GM13976 (cell line): ENCODE measurements at regions not wholly inside any gene's neighbourhood (a gene's known extent, or its start where the extent isn't known, plus 50 kb on each side); places are given as distances from the start of the nearest gene placed in this dataset.

ENCODE experiments used
- DNase-seq: peaks from one replicate; pipeline ENCODE4 v3.0.0; 2012; ENCODE audit warnings: low spot score
- CTCF ChIP-seq: IDR thresholded peaks from 2 replicates; pipeline ENCODE4 v1.5.1; 2012; ENCODE audit warnings: borderline replicate concordance, mild to moderate bottlenecking; ENCODE audit not compliant: insufficient read depth; ENCODE audit errors: extremely low read depth, missing control alignments, control extremely low read depth
- in situ Hi-C: fragments of 300-500 bp; cut with MboI; formaldehyde crosslinking; loops from one replicate; pipeline ENCODE4 v1.12.0; 2022; ENCODE audit warnings: low sequenced_read_pairs, mixed read lengths, inconsistent platforms; ENCODE audit not compliant: unreplicated experiment

- in situ Hi-C loops: loop anchor here (5.0 to 10.0 kb wide), 2 partner anchors 60 to 77 kb away; no protein-coding TSS in a partner anchor
- DNase-seq: no peak
Observed at GRCh38 chr21:25501996-25502665, 105.2 kb downstream of the MRPL39 start.

GRCh38 chr21:25501462-25501861 lies 105.8 kb downstream of the MRPL39 start:
- DNase-seq: no peak
- in situ Hi-C loops: loop anchor here (5.0 to 10.0 kb wide), 2 partner anchors 61 to 77 kb away; no protein-coding TSS in a partner anchor
- TF ChIP-seq CTCF: no peak

More at GRCh38 chr21:25501996-25502665, 105.2 kb downstream of the MRPL39 start:
- no peak for TF ChIP-seq CTCF

GRCh38 chr21:25500598-25500997 lies 106.7 kb downstream of the MRPL39 start:
- TF ChIP-seq CTCF: no peak
- in situ Hi-C loops: loop anchor here (5.0 to 10.0 kb wide), 2 partner anchors 62 to 76 kb away; no protein-coding TSS in a partner anchor
- DNase-seq: no peak

GRCh38 chr21:25496825-25497482 lies 110.3 kb downstream of the MRPL39 start:
- in situ Hi-C loops: no loop called here
- DNase-seq: no peak
- no peak for TF ChIP-seq CTCF

GRCh38 chr21:25494804-25495203 lies 112.5 kb downstream of the MRPL39 start:
- in situ Hi-C loops: no loop called here
- no peak for DNase-seq
- no peak for TF ChIP-seq CTCF

- TF ChIP-seq CTCF: no peak
- in situ Hi-C loops: no loop called here
- DNase-seq: no peak
Observed at GRCh38 chr21:25493722-25494121, 113.6 kb downstream of the MRPL39 start.
